ENCODE measurements at regions not wholly inside any gene's neighbourhood (a gene's known extent, or its start where the extent isn't known, plus 50 kb on each side); places are given as distances from the start of the nearest gene placed in this dataset.

GRCh38 chr2:103103678-103104077 lies 341.8 kb downstream of the TMEM182 start:
- no peak for DNase-seq

GRCh38 chr2:103119352-103119751 lies 357.5 kb downstream of the TMEM182 start:
- no peak for DNase-seq

- DNase-seq = no peak
Measured at GRCh38 chr2:103121106-103121505, 359.3 kb downstream of the TMEM182 start.

- DNase-seq = no peak
Measured at GRCh38 chr2:103123516-103123915, 361.7 kb downstream of the TMEM182 start.

GRCh38 chr2:103130857-103131256 lies 369.0 kb downstream of the TMEM182 start:
- no peak for DNase-seq

GRCh38 chr2:103132536-103133217 lies 370.8 kb downstream of the TMEM182 start:
- no peak for DNase-seq

- DNase-seq = no peak
Measured at GRCh38 chr2:103135679-103136078, 373.8 kb downstream of the TMEM182 start.

- no peak for DNase-seq
Measured at GRCh38 chr2:103138123-103138901, 376.5 kb downstream of the TMEM182 start.

- DNase-seq = no peak
Measured at GRCh38 chr2:103139628-103140268, 377.9 kb downstream of the TMEM182 start.

GRCh38 chr2:103144837-103145236 lies 383.0 kb downstream of the TMEM182 start:
- no peak for DNase-seq

GRCh38 chr2:103145739-103146138 lies 383.9 kb downstream of the TMEM182 start:
- DNase-seq = no peak

GRCh38 chr2:103151046-103151445 lies 389.2 kb downstream of the TMEM182 start:
- no peak for DNase-seq

- DNase-seq = no peak
Measured at GRCh38 chr2:103152556-103152955, 390.7 kb downstream of the TMEM182 start.

- DNase-seq = no peak
Measured at GRCh38 chr2:103153580-103154284, 391.9 kb downstream of the TMEM182 start.

GRCh38 chr2:103155308-103155707 lies 393.5 kb downstream of the TMEM182 start:
- DNase-seq = no peak

GRCh38 chr2:103159018-103159417 lies 397.2 kb downstream of the TMEM182 start:
- DNase-seq = no peak

GRCh38 chr2:103161456-103162289 lies 399.8 kb downstream of the TMEM182 start:
- DNase-seq = no peak

GRCh38 chr2:103164748-103165147 lies 402.9 kb downstream of the TMEM182 start:
- no peak for DNase-seq

GRCh38 chr2:103165836-103166235 lies 404.0 kb downstream of the TMEM182 start:
- DNase-seq = no peak

GRCh38 chr2:103166456-103167324 lies 404.9 kb downstream of the TMEM182 start:
- DNase-seq = no peak

GRCh38 chr2:103167599-103167998 lies 405.8 kb downstream of the TMEM182 start:
- no peak for DNase-seq

All from activated CD4-positive, alpha-beta T cell treated with anti-CD3 and anti-CD28 coated beads for 48 hours (primary cell).